Skeletal muscle cell (primary cell): ENCODE measurements at regions not wholly inside any gene's neighbourhood (a gene's known extent, or its start where the extent isn't known, plus 50 kb on each side); places are given as distances from the start of the nearest gene placed in this dataset.

Experiments used
- DNase-seq: peaks from one replicate; pipeline ENCODE4 v3.0.0-alpha.2; 2010; ENCODE audit warnings: low read depth
- H3K4me3 ChIP-seq: 2 replicates; pipeline ENCODE4 v1.5.1; 2011; ENCODE audit warnings: low read depth, mild to moderate bottlenecking, control low read depth, low read length, moderate library complexity

- H3K4me3 ChIP-seq: no peak overlapping the region
- DNase-seq: no peak
These were observed 53.9 kb upstream of the GALNTL6 start for GRCh38 chr4:171759274-171759673.

- no peak overlapping the region for H3K4me3 ChIP-seq
- DNase-seq: no peak
These were observed 61.7 kb upstream of the GALNTL6 start for GRCh38 chr4:171751538-171751937.

DNA sequence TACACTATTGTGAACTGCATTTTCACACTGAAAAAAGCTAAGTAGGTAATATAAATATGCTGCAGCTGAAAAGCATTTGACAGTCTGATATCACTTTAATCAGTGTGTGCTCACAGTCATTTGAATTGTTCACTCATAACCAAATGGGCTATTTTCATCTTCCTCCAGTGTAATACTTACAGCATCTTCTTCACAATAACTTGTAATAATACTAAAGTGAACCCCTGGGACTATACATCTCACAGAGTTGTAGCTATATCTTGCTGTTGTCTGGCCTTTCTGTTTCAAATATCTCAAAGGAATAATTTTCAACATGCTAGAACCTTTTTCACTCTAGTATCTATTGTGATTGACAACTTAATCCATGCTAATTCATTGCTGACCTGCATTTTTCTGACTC is 66.8 kb upstream of the GALNTL6 start:
- no peak for DNase-seq
- H3K4me3 ChIP-seq: no peak overlapping the region

DNA sequence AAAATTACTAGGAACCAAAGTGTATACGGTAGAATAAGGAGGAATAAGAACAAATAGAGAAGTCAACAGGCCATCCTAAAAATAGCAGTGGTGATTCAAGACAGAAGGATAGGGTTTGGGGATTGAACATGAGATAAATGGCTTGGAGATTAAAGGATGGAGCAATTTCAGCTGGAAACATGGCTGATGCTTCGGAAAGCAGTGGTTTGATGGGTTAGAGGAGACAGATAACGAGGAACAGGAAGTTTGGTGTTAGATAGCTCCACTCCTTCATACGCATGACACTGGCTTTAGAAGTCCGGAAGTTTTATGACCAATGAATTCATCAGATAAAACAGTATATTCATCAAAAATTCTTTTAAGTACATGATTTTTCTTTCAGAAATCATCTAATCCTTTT is 70.8 kb upstream of the GALNTL6 start:
- no peak for DNase-seq
- H3K4me3 ChIP-seq: no peak overlapping the region

- no peak for DNase-seq
- H3K4me3 ChIP-seq: no peak overlapping the region
These were observed 86.0 kb upstream of the GALNTL6 start for GRCh38 chr4:171727185-171727584.

GRCh38 chr4:171721937-171722336 is 91.3 kb upstream of the GALNTL6 start:
- H3K4me3 ChIP-seq: no peak overlapping the region
- DNase-seq: no peak

GRCh38 chr4:171719691-171720090 is 93.5 kb upstream of the GALNTL6 start:
- H3K4me3 ChIP-seq: no peak overlapping the region
- DNase-seq: no peak

- no peak overlapping the region for H3K4me3 ChIP-seq
- no peak for DNase-seq
These were observed 94.5 kb upstream of the GALNTL6 start for GRCh38 chr4:171718665-171719064.

DNA sequence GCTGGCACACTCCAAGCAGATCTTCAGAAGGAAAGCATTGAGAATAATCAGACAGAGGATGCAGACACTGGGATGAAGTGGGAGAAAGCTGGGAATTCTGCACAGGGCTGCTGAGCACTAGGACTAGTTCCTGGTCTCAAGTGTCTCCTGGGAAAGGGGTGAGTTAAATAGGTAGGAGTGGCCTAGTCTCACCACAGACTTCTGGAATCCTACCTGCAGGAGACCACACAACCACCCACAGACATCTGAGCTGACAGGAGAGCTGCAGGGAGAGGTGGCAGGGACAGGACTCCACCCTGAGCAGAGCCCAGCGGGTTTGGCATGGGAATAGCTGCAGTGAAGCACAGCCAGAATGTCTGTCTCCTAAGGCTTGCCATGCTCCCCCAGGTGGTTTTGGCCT is 95.1 kb upstream of the GALNTL6 start:
- DNase-seq: no peak
- H3K4me3 ChIP-seq: no peak overlapping the region

DNA sequence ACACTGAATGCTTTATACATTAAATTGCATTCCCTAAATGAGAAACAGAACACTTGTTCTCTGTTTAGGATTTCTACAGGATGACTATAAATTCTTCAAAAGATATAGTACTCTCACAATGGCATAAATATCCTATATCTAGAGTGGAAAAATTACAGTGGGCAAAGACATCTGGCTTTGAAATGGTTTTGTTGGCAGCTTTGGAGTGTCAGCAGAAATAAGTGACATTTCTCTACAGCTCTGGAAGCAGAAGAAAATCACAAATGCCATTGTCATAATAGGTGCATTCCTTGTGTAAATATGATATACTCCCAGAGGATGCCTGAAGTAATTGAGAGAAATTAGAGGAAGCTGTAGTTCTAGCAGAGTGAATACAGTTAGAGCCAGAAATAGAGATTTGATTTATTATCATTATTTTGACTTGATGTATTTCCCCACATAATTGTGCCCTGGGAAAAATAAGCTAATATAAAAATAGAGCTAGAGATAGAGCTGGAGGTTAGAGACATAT is 95.9 kb upstream of the GALNTL6 start:
- no peak overlapping the region for H3K4me3 ChIP-seq
- no peak for DNase-seq

DNA sequence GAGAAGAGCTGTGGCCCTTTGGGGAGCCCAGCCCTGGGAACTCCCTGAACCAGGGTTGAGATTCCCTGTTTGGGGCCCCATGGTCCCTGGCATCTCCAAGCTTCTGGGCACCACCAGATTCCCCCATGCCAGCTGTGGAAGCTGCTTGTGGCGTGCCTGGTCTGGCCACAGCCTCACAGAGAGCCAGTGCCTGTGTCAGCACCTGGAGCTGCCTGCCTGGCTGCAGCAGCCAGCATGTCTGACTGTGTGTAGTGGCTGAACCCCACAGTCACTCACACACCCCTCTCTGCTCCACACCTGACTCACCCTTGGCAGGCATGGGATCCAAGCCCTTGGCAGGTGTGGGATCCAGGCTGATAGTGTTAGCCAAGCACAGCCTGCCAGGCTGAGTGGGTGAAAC is 97.2 kb upstream of the GALNTL6 start:
- DNase-seq: no peak
- no peak overlapping the region for H3K4me3 ChIP-seq

DNA sequence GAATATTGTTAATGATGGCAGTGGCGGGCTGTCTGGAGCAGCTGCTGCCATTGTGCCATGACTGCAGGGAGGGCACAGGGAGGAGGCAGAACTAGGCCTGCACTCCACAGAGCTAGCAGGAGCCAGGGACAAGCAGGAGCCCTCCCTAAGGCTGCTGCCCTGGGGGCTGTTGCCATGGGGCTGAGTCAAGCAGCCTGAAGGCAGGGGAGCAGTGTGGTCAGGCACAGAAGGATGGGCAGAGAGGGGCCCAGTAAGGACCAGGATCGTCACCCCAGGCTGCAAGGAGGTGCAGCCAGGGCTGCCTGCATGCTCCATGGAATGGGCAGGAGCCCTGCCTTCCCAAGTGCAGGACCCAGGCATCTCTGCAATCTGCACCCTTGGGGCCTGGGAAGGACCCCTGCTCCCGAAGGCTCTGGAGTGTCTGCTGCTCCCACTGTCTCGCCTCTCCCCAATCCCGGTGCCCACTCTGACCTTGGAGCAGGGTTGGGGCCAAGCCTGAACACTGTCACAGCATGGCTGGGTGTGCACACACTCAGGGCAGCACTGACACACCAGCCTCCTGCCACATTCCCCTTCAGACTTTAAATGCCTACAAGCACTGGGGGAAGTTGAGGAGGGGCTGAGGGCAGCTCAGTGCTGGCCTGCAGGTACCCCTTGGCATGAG is 98.3 kb upstream of the GALNTL6 start:
- H3K4me3 ChIP-seq: no peak overlapping the region
- DNase-seq: no peak

DNA sequence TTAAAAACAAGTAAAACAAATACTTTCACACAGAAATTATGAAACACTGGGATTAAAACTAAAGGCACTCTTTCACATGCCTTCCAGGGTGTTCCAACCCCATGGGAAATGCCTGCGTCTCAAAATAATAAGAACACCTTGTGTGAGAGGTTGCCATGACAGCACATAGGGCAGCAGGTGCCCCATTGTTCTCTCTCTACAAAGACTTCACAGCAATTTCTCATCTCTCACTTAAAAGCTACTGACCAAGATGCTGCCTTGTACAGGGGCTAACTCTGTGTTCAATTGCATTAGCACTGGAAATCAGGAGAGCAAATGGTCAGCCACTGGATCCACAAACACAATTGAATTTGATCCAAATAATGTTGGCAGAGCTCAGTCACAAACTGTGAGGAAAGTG is 102.5 kb upstream of the GALNTL6 start:
- DNase-seq: no peak
- H3K4me3 ChIP-seq: no peak overlapping the region

DNA sequence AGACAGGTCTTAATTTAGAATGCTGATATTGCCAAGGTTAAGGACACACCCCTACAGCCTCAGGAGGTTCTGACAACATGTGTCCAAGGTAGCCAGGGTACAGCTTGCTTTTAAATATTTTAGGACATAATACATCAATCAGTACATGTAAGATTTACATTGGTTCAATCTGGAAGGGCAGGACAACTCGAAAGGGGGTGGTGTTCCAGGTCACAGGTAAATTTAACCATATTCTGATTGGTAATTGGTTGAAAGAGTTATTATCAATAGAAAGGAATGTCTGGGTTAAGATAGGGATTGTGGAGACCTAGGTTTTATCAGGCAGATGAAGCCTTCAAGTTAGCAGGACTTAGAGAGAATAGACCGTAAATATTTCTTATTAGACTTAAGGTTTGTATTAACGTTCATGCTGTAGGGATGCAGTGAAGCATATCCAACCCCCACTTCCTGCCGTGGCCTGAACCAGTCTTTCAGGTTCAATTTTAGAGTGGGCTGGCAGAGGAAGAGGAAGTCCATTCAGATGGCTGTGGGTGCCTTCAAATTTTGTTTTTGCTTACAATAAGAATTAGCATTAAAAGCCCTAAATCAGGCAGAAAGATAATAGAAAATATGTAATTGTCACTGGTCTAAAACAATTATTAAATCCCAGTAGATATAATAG is 136.5 kb upstream of the GALNTL6 start:
- H3K4me3 ChIP-seq: no peak overlapping the region
- DNase-seq: no peak

- H3K4me3 ChIP-seq: no peak overlapping the region
- no peak for DNase-seq
These were observed 138.4 kb upstream of the GALNTL6 start for GRCh38 chr4:171674781-171675180.

DNA sequence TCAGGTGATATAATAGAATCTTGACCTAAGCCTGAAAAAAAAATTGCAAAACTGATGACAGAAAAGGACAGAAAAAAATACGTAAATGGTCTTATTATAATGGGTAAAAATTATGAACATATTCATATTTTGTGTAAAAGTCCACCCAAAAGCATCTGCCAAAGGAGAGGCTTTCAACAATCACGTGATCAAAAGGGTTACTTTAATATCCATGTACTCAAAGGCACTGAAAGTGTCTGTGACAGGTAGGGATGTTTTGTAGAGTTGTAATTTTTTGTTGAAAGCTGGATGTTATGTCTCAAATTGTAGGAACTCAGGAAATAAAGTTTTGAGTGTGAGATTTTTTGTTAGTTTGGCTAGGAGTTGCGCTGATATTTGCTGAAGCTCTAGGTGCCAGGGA is 144.8 kb upstream of the GALNTL6 start:
- H3K4me3 ChIP-seq: no peak overlapping the region
- no peak for DNase-seq

DNA sequence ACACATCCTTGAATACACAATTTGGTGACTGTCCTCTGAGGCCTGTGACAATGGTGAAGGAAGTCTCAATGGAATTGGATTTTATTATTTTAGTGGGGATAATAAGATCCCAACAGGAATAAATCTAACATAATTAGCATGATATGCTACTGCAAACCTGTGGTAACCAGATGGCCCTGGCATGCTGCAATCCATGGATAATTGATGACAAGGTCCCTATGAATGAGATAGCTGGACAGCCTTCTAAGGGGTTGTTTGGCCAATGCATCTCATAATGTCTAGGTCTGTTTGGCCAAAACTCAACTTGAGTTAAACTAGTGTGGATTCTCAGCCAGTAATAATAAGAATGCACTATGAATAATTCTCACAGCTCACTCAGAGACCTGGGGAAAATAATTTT is 145.3 kb upstream of the GALNTL6 start:
- DNase-seq: no peak
- no peak overlapping the region for H3K4me3 ChIP-seq

GRCh38 chr4:171651071-171651470 is 162.1 kb upstream of the GALNTL6 start:
- H3K4me3 ChIP-seq: no peak overlapping the region
- DNase-seq: no peak

GRCh38 chr4:171650543-171650942 is 162.7 kb upstream of the GALNTL6 start:
- DNase-seq: no peak

GRCh38 chr4:171648926-171649325 is 164.3 kb upstream of the GALNTL6 start:
- DNase-seq: no peak
- no peak overlapping the region for H3K4me3 ChIP-seq

More at GRCh38 chr4:171650543-171650942, 162.7 kb upstream of the GALNTL6 start:
- H3K4me3 ChIP-seq: no peak overlapping the region

GRCh38 chr4:171646984-171647383 is 166.2 kb upstream of the GALNTL6 start:
- no peak overlapping the region for H3K4me3 ChIP-seq
- DNase-seq: no peak
